Activated CD4-positive, alpha-beta T cell treated with anti-CD3 and anti-CD28 coated beads for 24 hours (primary cell): ENCODE measurements at regions not wholly inside any gene's neighbourhood (a gene's known extent, or its start where the extent isn't known, plus 50 kb on each side); places are given as distances from the start of the nearest gene placed in this dataset.
"Not testable (repeated sequence)": the region's sequence is repeated elsewhere in the genome, so short reads cannot be mapped to it uniquely, and the experiment has no call there.

ENCODE experiments used
- DNase-seq, 2 donors: peaks; one replicate each; pipeline ENCODE4 v3.0.0-alpha.2; 2020; ENCODE audit warnings: low read depth in 2 of 2

- DNase-seq, result no peak
These were observed 480.0 kb upstream of the ZEB2 start for GRCh38 chr2:144999936-145000335.

- no peak for DNase-seq
These were observed 479.4 kb upstream of the ZEB2 start for GRCh38 chr2:144999071-144999875.

- no peak for DNase-seq
These were observed 478.5 kb upstream of the ZEB2 start for GRCh38 chr2:144998435-144998834.

- no peak for DNase-seq
These were observed 476.4 kb upstream of the ZEB2 start for GRCh38 chr2:144996225-144996795.

- no peak for DNase-seq
These were observed 475.6 kb upstream of the ZEB2 start for GRCh38 chr2:144995482-144995881.

GRCh38 chr2:144990661-144991060 lies 470.7 kb upstream of the ZEB2 start:
- no peak for DNase-seq

GRCh38 chr2:144989579-144990270 lies 469.8 kb upstream of the ZEB2 start:
- DNase-seq, result no peak

GRCh38 chr2:144988591-144988990 lies 468.7 kb upstream of the ZEB2 start:
- DNase-seq, result no peak

GRCh38 chr2:144986691-144987090 lies 466.8 kb upstream of the ZEB2 start:
- no peak for DNase-seq

- DNase-seq, result no peak
These were observed 464.1 kb upstream of the ZEB2 start for GRCh38 chr2:144984038-144984437.

- no peak for DNase-seq
These were observed 463.2 kb upstream of the ZEB2 start for GRCh38 chr2:144983107-144983506.

- no peak for DNase-seq
These were observed 462.6 kb upstream of the ZEB2 start for GRCh38 chr2:144982481-144982880.

GRCh38 chr2:144975881-144976280 lies 456.0 kb upstream of the ZEB2 start:
- DNase-seq, result no peak

- DNase-seq, result no peak
These were observed 452.8 kb upstream of the ZEB2 start for GRCh38 chr2:144972676-144973075.

- no peak for DNase-seq
These were observed 451.9 kb upstream of the ZEB2 start for GRCh38 chr2:144971786-144972335.

GRCh38 chr2:144970410-144970809 lies 450.5 kb upstream of the ZEB2 start:
- not testable (repeated sequence) for DNase-seq

GRCh38 chr2:144969564-144969963 lies 449.6 kb upstream of the ZEB2 start:
- DNase-seq, result not testable (repeated sequence)

GRCh38 chr2:144967961-144968360 lies 448.0 kb upstream of the ZEB2 start:
- no peak for DNase-seq

GRCh38 chr2:144965172-144965571 lies 445.3 kb upstream of the ZEB2 start:
- no peak for DNase-seq

- DNase-seq, result no peak
These were observed 443.1 kb upstream of the ZEB2 start for GRCh38 chr2:144963031-144963430.

GRCh38 chr2:144959416-144959815 lies 439.5 kb upstream of the ZEB2 start:
- no peak for DNase-seq

GRCh38 chr2:144950899-144951560 lies 431.1 kb upstream of the ZEB2 start:
- DNase-seq, result no peak
